C4-2B (cell line): ENCODE measurements at regions not wholly inside any gene's neighbourhood (a gene's known extent, or its start where the extent isn't known, plus 50 kb on each side); places are given as distances from the start of the nearest gene placed in this dataset.

Experiments
- ZFX ChIP-seq: fragments of 450-650 bp; IDR thresholded peaks from 2 replicates; pipeline ENCODE4 v1.6.1; 2017
- TF ChIP-seq, protein P1 (sequence below): fragments of 450-650 bp; conservative IDR thresholded peaks from 2 replicates; pipeline ENCODE4 v1.5.1; 2017; ENCODE audit warnings: mild to moderate bottlenecking

DNA sequence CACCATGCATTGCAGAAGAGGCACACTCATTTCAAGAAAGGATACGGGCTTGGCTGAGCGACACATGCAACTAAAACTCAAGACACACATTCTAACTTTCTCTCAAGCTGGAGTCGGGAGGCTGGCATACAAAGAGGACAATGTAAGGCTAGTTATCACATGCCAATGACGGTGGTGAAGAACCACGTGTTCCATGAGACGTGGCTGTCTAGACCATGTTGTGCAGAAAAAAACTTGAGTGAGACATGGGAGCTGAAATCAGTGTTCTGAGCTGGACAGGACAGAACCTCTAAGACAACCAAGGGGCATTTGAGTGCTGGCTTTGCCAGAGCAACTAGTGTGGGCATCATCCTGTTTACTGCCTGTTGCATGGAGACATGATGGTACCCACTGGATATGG lies 193.0 kb upstream of the DPP6 start:
- TF ChIP-seq, protein P1, sequence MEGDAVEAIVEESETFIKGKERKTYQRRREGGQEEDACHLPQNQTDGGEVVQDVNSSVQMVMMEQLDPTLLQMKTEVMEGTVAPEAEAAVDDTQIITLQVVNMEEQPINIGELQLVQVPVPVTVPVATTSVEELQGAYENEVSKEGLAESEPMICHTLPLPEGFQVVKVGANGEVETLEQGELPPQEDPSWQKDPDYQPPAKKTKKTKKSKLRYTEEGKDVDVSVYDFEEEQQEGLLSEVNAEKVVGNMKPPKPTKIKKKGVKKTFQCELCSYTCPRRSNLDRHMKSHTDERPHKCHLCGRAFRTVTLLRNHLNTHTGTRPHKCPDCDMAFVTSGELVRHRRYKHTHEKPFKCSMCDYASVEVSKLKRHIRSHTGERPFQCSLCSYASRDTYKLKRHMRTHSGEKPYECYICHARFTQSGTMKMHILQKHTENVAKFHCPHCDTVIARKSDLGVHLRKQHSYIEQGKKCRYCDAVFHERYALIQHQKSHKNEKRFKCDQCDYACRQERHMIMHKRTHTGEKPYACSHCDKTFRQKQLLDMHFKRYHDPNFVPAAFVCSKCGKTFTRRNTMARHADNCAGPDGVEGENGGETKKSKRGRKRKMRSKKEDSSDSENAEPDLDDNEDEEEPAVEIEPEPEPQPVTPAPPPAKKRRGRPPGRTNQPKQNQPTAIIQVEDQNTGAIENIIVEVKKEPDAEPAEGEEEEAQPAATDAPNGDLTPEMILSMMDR, result no peak
- no peak for TF ChIP-seq ZFX
